ENCODE measurements at regions not wholly inside any gene's neighbourhood (a gene's known extent, or its start where the extent isn't known, plus 50 kb on each side); places are given as distances from the start of the nearest gene placed in this dataset.

DNA sequence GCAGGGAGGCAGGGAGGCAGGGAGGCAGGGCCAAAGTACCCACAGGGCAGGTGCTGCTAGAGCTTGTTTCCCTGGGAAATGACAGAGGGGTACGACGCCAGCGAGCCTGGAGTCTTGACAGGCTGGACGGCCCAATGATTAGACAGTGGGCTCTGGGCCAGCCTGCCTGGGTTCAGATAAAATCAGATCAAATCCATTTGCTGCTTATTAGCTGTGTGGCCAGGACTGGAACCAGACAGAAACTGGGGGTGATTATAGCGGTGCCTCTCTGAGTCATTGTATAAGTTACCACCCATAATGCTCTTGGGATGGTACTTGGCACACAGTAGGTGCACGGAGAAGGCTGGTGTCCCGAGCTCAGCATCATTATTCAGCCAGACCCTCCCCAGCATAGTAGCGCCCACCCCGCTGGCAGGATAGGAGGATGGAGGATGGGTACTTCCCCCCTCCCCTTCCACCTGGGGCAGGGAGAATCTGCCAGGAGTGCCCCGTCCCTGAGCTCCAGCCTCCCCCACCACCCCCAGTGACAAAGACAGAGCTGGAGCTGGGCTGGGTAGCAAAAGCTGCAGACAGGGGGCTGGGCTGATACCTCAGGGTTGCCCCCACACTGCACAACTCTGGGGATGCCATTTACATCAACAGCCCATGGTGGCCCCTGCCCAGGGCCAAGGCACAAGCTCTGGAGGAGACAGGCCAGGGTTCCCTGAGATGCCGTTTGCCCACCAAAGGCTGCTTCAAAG lies 77.6 kb upstream of the TNRC6C start:
- TF ChIP-seq, protein P1, sequence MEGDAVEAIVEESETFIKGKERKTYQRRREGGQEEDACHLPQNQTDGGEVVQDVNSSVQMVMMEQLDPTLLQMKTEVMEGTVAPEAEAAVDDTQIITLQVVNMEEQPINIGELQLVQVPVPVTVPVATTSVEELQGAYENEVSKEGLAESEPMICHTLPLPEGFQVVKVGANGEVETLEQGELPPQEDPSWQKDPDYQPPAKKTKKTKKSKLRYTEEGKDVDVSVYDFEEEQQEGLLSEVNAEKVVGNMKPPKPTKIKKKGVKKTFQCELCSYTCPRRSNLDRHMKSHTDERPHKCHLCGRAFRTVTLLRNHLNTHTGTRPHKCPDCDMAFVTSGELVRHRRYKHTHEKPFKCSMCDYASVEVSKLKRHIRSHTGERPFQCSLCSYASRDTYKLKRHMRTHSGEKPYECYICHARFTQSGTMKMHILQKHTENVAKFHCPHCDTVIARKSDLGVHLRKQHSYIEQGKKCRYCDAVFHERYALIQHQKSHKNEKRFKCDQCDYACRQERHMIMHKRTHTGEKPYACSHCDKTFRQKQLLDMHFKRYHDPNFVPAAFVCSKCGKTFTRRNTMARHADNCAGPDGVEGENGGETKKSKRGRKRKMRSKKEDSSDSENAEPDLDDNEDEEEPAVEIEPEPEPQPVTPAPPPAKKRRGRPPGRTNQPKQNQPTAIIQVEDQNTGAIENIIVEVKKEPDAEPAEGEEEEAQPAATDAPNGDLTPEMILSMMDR (IDR thresholded peaks at IDR 0.05), result no peak
- TF ChIP-seq EP300 (IDR thresholded peaks at IDR 0.05; ENCODE audit: low read depth), result no peak

Data from transverse colon (tissue), 3 donors.